C4-2B (cell line): ENCODE measurements at regions not wholly inside any gene's neighbourhood (a gene's known extent, or its start where the extent isn't known, plus 50 kb on each side); places are given as distances from the start of the nearest gene placed in this dataset.

Experiments
- ZFX ChIP-seq: fragments of 450-650 bp; IDR thresholded peaks from 2 replicates; pipeline ENCODE4 v1.6.1; 2017
- TF ChIP-seq, protein P1 (sequence below): fragments of 450-650 bp; conservative IDR thresholded peaks from 2 replicates; pipeline ENCODE4 v1.5.1; 2017; ENCODE audit warnings: mild to moderate bottlenecking

GRCh38 chr14:100413699-100414098 is 90.6 kb downstream of the SLC25A47 start:
- TF ChIP-seq, protein P1, sequence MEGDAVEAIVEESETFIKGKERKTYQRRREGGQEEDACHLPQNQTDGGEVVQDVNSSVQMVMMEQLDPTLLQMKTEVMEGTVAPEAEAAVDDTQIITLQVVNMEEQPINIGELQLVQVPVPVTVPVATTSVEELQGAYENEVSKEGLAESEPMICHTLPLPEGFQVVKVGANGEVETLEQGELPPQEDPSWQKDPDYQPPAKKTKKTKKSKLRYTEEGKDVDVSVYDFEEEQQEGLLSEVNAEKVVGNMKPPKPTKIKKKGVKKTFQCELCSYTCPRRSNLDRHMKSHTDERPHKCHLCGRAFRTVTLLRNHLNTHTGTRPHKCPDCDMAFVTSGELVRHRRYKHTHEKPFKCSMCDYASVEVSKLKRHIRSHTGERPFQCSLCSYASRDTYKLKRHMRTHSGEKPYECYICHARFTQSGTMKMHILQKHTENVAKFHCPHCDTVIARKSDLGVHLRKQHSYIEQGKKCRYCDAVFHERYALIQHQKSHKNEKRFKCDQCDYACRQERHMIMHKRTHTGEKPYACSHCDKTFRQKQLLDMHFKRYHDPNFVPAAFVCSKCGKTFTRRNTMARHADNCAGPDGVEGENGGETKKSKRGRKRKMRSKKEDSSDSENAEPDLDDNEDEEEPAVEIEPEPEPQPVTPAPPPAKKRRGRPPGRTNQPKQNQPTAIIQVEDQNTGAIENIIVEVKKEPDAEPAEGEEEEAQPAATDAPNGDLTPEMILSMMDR: no peak
- TF ChIP-seq ZFX: no peak
